Trophoblast cell (in vitro differentiated cells and primary cell): ENCODE measurements at regions not wholly inside any gene's neighbourhood (a gene's known extent, or its start where the extent isn't known, plus 50 kb on each side); places are given as distances from the start of the nearest gene placed in this dataset.

ENCODE experiments used
- DNase-seq, 2 donors: peaks; one replicate each; pipeline ENCODE4 v3.0.0-alpha.2; 2016
- H2AFZ ChIP-seq: 2 replicates; pipeline ENCODE4 v1.6.1; 2013; ENCODE audit warnings: low read length, moderate library complexity, mild to moderate bottlenecking; ENCODE audit not compliant: insufficient read depth, poor library complexity
- H2AK5ac ChIP-seq: 2 replicates; pipeline ENCODE4 v1.6.1; 2013; ENCODE audit warnings: mild to moderate bottlenecking, low read length
- H2BK120ac ChIP-seq: 2 replicates; pipeline ENCODE4 v1.6.1; 2013; ENCODE audit warnings: low read length, mild to moderate bottlenecking, moderate library complexity; ENCODE audit not compliant: insufficient read depth, poor library complexity
- H2BK12ac ChIP-seq: 2 replicates; pipeline ENCODE4 v1.6.1; 2013; ENCODE audit warnings: mild to moderate bottlenecking, low read length, moderate library complexity
- H2BK5ac ChIP-seq: 2 replicates; pipeline ENCODE4 v1.6.1; 2013; ENCODE audit warnings: low read length, low read depth, moderate library complexity, mild to moderate bottlenecking; ENCODE audit not compliant: poor library complexity
- H3K14ac ChIP-seq: 2 replicates; pipeline ENCODE4 v1.6.1; 2013; ENCODE audit warnings: mild to moderate bottlenecking, low read length
- H3K18ac ChIP-seq: 2 replicates; pipeline ENCODE4 v1.6.1; 2013; ENCODE audit warnings: mild to moderate bottlenecking, low read length
- H3K23ac ChIP-seq: 2 replicates; pipeline ENCODE4 v1.6.1; 2013; ENCODE audit warnings: low read length
- H3K27ac ChIP-seq: 2 replicates; pipeline ENCODE4 v1.5.1; 2013; ENCODE audit warnings: low read depth, mild to moderate bottlenecking, inconsistent platforms, low read length, moderate library complexity
- H3K27me3 ChIP-seq: 2 replicates; pipeline ENCODE4 v1.6.1; 2013; ENCODE audit warnings: inconsistent platforms, mild to moderate bottlenecking, low read length, moderate library complexity; ENCODE audit not compliant: insufficient read depth
- H3K36me3 ChIP-seq, 2 experiments: 1 replicate in 1 of 2; 2 replicates in 1 of 2; pipeline ENCODE4 v1.6.1; 2013; ENCODE audit warnings: low read length in 2 of 2, mild to moderate bottlenecking in 2 of 2, moderate library complexity in 1 of 2; ENCODE audit not compliant: insufficient read depth in 2 of 2, control insufficient read depth in 1 of 2
- H3K4ac ChIP-seq: 2 replicates; pipeline ENCODE4 v1.6.1; 2013; ENCODE audit warnings: low read depth, mild to moderate bottlenecking, low read length, moderate library complexity
- H3K4me1 ChIP-seq, 2 experiments: 1 replicate in 1 of 2; 2 replicates in 1 of 2; pipeline ENCODE4 v1.6.1; 2013; ENCODE audit warnings: low read length in 2 of 2, mild to moderate bottlenecking in 2 of 2, moderate library complexity in 1 of 2; ENCODE audit not compliant: insufficient read depth in 2 of 2, control insufficient read depth in 1 of 2
- H3K4me2 ChIP-seq: 2 replicates; pipeline ENCODE4 v1.6.1; 2013; ENCODE audit warnings: inconsistent platforms, mild to moderate bottlenecking, low read length, moderate library complexity
- H3K4me3 ChIP-seq: 2 replicates; pipeline ENCODE4 v1.5.1; 2013; ENCODE audit warnings: mild to moderate bottlenecking, low read depth, low read length, inconsistent platforms
- H3K79me1 ChIP-seq: one replicate; pipeline ENCODE4 v1.6.1; 2013; ENCODE audit warnings: low read length
- H3K79me2 ChIP-seq: 2 replicates; pipeline ENCODE4 v1.6.1; 2013; ENCODE audit warnings: low read length, mild to moderate bottlenecking; ENCODE audit not compliant: control insufficient read depth, insufficient read depth, poor library complexity
- H3K9ac ChIP-seq: 2 replicates; pipeline ENCODE4 v1.6.1; 2013; ENCODE audit warnings: mild to moderate bottlenecking, low read length
- H3K9me3 ChIP-seq: 2 replicates; pipeline ENCODE4 v1.6.1; 2013; ENCODE audit warnings: low read depth, mild to moderate bottlenecking, control low read depth, inconsistent platforms, low read length; ENCODE audit not compliant: insufficient read depth
- H4K12ac ChIP-seq: 2 replicates; pipeline ENCODE4 v1.6.1; 2013; ENCODE audit warnings: low read depth, mild to moderate bottlenecking, low read length, moderate library complexity
- H4K8ac ChIP-seq: 2 replicates; pipeline ENCODE4 v1.6.1; 2013; ENCODE audit warnings: low read depth, mild to moderate bottlenecking, low read length, moderate library complexity
- H4K91ac ChIP-seq: one replicate; pipeline ENCODE4 v1.6.1; 2013; ENCODE audit warnings: low read depth, mild to moderate bottlenecking, low read length, moderate library complexity
- WGBS: extraction: QIAGEN DNeasy Blood & Tissue Kit; methylation state at CpG from one replicate; pipeline ENCODE4 v1.1.7; 2013; ENCODE audit warnings: missing lambda C conversion rate; ENCODE audit not compliant: insufficient read length, insufficient coverage; ENCODE audit errors: extremely low coverage; 5-methylcytosine and 5-hydroxymethylcytosine counted together

DNA sequence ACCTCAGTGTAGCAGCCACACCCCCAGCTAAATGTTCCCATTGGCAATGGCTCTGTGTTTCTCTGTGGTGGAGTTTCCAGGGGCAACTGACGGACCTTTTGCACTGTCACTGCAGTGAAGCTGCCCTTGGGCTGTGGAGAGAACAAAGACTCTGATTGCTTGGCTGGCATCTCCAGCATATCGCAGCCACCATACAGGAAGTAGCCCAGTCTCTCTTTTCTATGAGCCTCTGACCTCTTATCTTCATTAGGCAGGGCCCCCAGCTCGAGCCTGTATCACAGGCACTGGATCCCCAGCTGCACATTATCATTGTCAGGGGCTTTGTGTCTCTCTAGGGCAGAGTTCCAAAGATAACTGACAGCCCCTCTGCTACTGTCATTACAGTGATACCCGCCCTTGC is 483.5 kb downstream of the ARAP2 start:
- H3K27me3 ChIP-seq: no peaks in the 10 kb centered on the region
- no peak overlapping the region for H4K8ac ChIP-seq
- H4K12ac ChIP-seq: no peak overlapping the region
- no peak overlapping the region for H2AFZ ChIP-seq
- no CpG with 5 or more reads among the region's 4 CpGs for WGBS
- DNase-seq: no peak
- no peak overlapping the region for H3K18ac ChIP-seq
- no peak overlapping the region for H3K4ac ChIP-seq
- H3K27ac ChIP-seq: no peak overlapping the region
- H2AK5ac ChIP-seq: no peak overlapping the region
- peaks cover 3% of the 10 kb centered on the region for H3K79me1 ChIP-seq
- no peak overlapping the region for H3K4me2 ChIP-seq
- no peak overlapping the region for H3K9ac ChIP-seq
- H3K36me3 ChIP-seq: no peaks in the 10 kb centered on the region
- no peak overlapping the region for H3K4me3 ChIP-seq
- H3K14ac ChIP-seq: no peak overlapping the region
- H2BK5ac ChIP-seq: no peak overlapping the region
- H3K9me3 ChIP-seq: no peaks in the 10 kb centered on the region
- no peak overlapping the region for H4K91ac ChIP-seq
- no peaks in the 10 kb centered on the region for H3K79me2 ChIP-seq
- H2BK120ac ChIP-seq: no peak overlapping the region
- H2BK12ac ChIP-seq: no peak overlapping the region
- no peak overlapping the region for H3K23ac ChIP-seq
- no peaks in the 10 kb centered on the region for H3K4me1 ChIP-seq

DNA sequence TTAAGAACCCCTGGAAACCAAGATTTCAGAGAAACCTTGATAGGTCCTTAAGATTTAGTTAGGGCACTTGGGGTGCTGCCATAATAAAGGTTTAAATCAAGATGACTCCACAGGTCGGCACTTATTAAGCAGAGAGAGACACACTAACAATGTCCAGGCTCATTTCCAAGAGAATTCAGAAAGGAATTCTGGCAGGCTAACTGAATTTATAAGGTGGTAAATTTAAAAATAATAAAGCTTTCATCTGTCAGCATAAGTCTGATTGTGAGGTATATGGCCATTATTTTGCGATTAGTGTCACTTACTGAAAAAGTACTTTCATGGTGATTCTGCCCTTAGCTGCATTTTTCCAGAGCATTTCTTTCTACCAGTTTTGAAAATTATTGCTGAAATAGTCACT is 472.7 kb downstream of the ARAP2 start:
- no peak overlapping the region for H3K9ac ChIP-seq
- no peak overlapping the region for H4K12ac ChIP-seq
- H3K79me1 ChIP-seq: no peaks in the 10 kb centered on the region
- H3K27ac ChIP-seq: no peak overlapping the region
- no peak overlapping the region for H2AK5ac ChIP-seq
- H3K36me3 ChIP-seq: no peaks in the 10 kb centered on the region
- no peak overlapping the region for H2BK12ac ChIP-seq
- no peak overlapping the region for H3K23ac ChIP-seq
- no peak overlapping the region for H3K4me2 ChIP-seq
- DNase-seq: no peak
- H3K27me3 ChIP-seq: no peaks in the 10 kb centered on the region
- no peak overlapping the region for H2BK5ac ChIP-seq
- no peaks in the 10 kb centered on the region for H3K9me3 ChIP-seq
- H3K14ac ChIP-seq: no peak overlapping the region
- no peaks in the 10 kb centered on the region for H3K79me2 ChIP-seq
- no peak overlapping the region for H4K8ac ChIP-seq
- no peak overlapping the region for H3K18ac ChIP-seq
- WGBS: no CpG with 5 or more reads among the region's 2 CpGs
- H2AFZ ChIP-seq: no peak overlapping the region
- no peak overlapping the region for H3K4me3 ChIP-seq
- H3K4me1 ChIP-seq: no peaks in the 10 kb centered on the region
- no peak overlapping the region for H4K91ac ChIP-seq
- no peak overlapping the region for H2BK120ac ChIP-seq
- no peak overlapping the region for H3K4ac ChIP-seq

DNA sequence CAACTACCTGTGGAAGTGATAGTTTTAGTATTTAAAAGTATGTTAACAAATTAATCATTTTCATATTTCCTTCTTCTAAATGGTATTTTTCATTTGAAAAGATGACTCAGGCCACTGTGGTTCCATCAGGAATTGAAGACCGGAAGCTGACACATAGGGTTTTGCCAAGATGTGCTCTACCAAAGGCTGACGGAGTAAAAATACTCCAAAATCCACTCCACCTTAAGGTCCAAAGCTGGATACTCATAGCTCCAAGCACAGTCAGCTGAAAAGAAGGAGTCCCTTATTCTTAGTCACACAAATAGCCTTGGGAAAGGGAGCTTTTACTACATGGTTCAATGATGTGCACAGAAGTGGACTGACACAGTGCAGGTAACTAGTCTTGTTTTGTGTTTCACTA is 472.0 kb downstream of the ARAP2 start:
- Histone ChIP-seq H2BK5ac (no peak overlapping the region), H2AFZ (no peak overlapping the region), H3K4me3 (no peak overlapping the region), H3K14ac (no peak overlapping the region), H3K79me1 (no peaks in the 10 kb centered on the region), H3K27ac (no peak overlapping the region), H3K9ac (no peak overlapping the region), H2BK12ac (no peak overlapping the region), H3K4me1 (no peaks in the 10 kb centered on the region), H2AK5ac (no peak overlapping the region), H4K91ac (no peak overlapping the region), H3K36me3 (no peaks in the 10 kb centered on the region), H3K18ac (no peak overlapping the region), H3K4me2 (no peak overlapping the region), H2BK120ac (no peak overlapping the region), H3K4ac (no peak overlapping the region), H4K12ac (no peak overlapping the region), H3K79me2 (no peaks in the 10 kb centered on the region), H3K9me3 (no peaks in the 10 kb centered on the region), H3K27me3 (no peaks in the 10 kb centered on the region), H4K8ac (no peak overlapping the region), H3K23ac (no peak overlapping the region)
- DNase-seq: no peak
- no CpG with 5 or more reads among the region's 2 CpGs for WGBS

DNA sequence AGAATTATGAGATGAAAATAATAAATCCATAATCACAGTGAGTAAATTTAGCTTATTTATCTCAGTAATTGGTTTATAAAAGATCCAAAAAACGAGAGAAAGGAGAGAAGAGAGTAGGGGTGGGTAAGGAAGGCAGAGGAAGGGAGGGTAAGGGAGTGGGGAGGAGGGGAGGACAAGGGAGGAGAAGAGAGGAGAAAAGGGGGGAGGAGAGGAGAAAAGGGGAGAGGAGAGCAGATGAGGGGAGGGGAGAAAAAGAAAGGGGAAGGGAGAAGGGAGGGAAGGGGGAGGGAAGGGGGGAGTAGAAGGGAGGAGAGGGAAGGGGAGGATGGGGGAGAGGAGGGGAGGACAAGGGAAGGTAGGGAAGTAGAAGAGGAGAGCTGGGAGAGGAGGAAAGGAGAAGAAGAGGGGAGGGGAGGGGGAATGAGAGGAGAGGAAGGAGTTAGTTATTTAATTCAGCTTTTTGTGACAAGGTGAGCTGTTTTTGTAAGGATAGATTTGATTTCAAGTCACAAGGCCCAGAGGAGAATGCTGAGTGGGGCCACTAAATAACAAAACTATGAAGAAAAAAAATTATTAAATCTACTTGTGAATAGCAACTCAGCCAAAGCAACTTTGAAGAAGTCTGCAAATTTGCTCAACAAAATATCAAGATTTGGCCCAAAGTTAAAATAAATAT is 454.3 kb downstream of the ARAP2 start:
- Histone ChIP-seq H2AK5ac (no peak overlapping the region), H3K23ac (no peak overlapping the region), H4K8ac (no peak overlapping the region), H4K91ac (no peak overlapping the region), H2AFZ (no peak overlapping the region), H3K4me2 (no peak overlapping the region), H3K4me3 (no peak overlapping the region), H4K12ac (no peak overlapping the region), H3K4me1 (no peaks in the 10 kb centered on the region), H3K79me2 (no peaks in the 10 kb centered on the region), H3K9me3 (no peaks in the 10 kb centered on the region), H3K4ac (no peak overlapping the region), H3K27me3 (no peaks in the 10 kb centered on the region), H2BK12ac (no peak overlapping the region), H2BK120ac (no peak overlapping the region), H3K14ac (no peak overlapping the region), H3K79me1 (no peaks in the 10 kb centered on the region), H3K36me3 (no peaks in the 10 kb centered on the region), H3K27ac (no peak overlapping the region), H2BK5ac (no peak overlapping the region), H3K18ac (no peak overlapping the region), H3K9ac (no peak overlapping the region)
- DNase-seq: no peak
- no CpG with 5 or more reads among the region's 1 CpG for WGBS
